HFF-Myc (cell line): ENCODE measurements at regions not wholly inside any gene's neighbourhood (a gene's known extent, or its start where the extent isn't known, plus 50 kb on each side); places are given as distances from the start of the nearest gene placed in this dataset.
"Not testable (repeated sequence)": the region's sequence is repeated elsewhere in the genome, so short reads cannot be mapped to it uniquely, and the experiment has no call there.

Experiments
- DNase-seq: peaks from one replicate; pipeline ENCODE4 v3.0.0-alpha.2; 2011; ENCODE audit warnings: low read depth; ENCODE audit errors: extremely low read depth
- H3K4me3 ChIP-seq: replicated peaks from 2 replicates; pipeline ENCODE4 v1.5.1; 2011; ENCODE audit warnings: low read depth, mild to moderate bottlenecking, control low read depth, low read length
- TF ChIP-seq, protein P1 (sequence below): IDR thresholded peaks from 2 replicates; pipeline ENCODE4 v1.5.1; 2012; ENCODE audit warnings: mild to moderate bottlenecking, low read depth, low read length, control low read depth; ENCODE audit errors: missing control alignments

DNA sequence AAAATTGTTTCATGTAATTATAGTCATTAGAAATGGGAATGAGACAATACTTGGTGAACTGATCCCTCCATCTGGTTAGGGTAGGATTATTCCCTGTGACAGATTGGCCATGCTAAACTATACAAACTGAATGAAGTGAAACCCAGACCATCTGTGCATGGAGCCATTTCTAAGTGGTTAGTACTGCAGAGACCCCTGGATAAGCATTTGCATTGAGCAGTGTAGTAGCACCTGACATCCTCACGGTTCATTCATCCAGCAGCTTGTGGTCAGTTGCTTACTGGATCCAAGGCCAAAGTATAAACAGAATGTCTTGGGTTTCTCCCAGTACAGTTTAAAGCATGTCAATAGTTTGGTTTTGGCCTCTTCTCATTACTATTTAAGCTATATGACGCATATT is 93.8 kb upstream of the ARHGAP42 start:
- H3K4me3 ChIP-seq = no peak overlapping the region
- TF ChIP-seq, protein P1, sequence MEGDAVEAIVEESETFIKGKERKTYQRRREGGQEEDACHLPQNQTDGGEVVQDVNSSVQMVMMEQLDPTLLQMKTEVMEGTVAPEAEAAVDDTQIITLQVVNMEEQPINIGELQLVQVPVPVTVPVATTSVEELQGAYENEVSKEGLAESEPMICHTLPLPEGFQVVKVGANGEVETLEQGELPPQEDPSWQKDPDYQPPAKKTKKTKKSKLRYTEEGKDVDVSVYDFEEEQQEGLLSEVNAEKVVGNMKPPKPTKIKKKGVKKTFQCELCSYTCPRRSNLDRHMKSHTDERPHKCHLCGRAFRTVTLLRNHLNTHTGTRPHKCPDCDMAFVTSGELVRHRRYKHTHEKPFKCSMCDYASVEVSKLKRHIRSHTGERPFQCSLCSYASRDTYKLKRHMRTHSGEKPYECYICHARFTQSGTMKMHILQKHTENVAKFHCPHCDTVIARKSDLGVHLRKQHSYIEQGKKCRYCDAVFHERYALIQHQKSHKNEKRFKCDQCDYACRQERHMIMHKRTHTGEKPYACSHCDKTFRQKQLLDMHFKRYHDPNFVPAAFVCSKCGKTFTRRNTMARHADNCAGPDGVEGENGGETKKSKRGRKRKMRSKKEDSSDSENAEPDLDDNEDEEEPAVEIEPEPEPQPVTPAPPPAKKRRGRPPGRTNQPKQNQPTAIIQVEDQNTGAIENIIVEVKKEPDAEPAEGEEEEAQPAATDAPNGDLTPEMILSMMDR = no peak
- DNase-seq = no peak

GRCh38 chr11:100594320-100594719 is 92.8 kb upstream of the ARHGAP42 start:
- TF ChIP-seq, protein P1 = no peak

DNA sequence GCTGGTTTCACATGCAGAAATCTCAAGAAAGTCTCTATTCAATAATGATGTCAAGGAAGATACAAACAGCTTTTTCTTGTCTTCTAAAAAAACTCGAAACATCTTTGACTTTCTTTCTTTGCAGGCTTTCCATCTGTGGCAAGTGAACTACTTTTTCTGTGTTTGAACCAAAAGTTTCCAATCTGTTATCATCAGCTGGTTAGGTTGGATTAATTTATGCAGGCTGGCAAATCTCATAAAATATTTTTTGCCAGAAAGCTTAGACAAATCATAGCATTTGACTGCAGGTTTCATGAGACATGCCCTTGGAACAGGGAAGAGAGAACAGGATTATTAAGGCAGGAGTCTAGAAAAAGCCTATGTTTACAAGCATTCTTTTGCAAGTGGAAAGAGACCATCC is 86.1 kb upstream of the ARHGAP42 start:
- TF ChIP-seq, protein P1 = no peak
- H3K4me3 ChIP-seq = no peak overlapping the region
- DNase-seq = no peak

More at GRCh38 chr11:100594320-100594719, 92.8 kb upstream of the ARHGAP42 start:
- no peak for DNase-seq
- no peak overlapping the region for H3K4me3 ChIP-seq

DNA sequence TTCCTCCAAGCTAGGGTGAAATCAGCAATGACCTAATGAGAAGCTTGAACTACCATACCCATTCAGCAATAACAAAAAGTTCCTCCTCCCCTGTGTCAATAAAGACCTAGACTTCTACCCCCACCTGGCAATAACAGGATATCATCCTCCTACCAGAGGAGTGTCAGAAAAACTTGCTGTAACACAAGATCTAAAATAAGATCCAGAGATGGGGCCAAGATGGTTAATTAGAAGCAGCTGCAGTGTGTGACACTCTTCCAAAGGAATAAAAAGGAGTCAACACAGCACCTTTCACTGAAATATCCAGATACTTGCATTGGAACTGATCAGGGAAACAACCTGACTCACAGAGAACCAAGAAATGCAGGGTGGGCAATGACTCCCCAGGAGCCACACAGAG is 84.4 kb upstream of the ARHGAP42 start:
- no peak for DNase-seq
- TF ChIP-seq, protein P1 = no peak
- no peak overlapping the region for H3K4me3 ChIP-seq

DNA sequence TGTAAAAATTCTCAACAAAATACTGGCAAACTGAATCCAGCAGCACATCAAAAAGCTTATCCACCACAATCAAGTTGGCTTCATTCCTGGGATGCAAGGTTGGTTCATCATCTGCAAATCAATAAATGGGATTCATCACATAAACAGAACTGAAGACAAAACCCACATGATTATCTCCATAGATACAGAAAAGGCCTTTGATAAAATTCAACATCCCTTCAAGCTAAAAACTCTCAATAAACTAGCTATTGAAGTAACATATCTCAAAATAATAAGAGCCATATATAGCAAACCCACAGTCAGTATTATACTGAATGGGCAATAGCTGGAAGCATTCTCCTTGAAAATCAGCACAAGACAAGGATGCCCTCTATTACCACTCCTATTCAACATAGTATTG is 79.3 kb upstream of the ARHGAP42 start:
- H3K4me3 ChIP-seq, DNase-seq: not testable (repeated sequence)

DNA sequence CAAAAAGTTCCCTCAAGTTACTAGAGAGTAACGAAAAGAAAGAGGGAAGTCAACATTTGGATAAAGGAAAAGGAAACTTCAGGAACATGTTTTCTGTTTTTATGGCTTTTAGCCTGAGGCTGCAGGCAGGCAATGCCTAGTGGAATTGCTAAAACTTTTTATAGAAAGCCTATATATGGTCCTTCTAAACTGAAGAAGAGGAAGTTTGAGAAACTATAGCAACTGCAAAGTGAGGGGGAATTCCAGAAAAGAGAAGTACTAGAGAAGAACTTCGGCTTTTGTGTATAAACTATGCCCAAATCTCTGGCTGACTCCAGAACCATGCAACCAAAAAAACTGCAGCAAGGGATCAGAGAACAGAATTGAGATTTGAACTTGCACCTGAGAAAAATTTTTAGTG is 74.3 kb upstream of the ARHGAP42 start:
- H3K4me3 ChIP-seq = no peak overlapping the region
- TF ChIP-seq, protein P1 = no peak
- no peak for DNase-seq

DNA sequence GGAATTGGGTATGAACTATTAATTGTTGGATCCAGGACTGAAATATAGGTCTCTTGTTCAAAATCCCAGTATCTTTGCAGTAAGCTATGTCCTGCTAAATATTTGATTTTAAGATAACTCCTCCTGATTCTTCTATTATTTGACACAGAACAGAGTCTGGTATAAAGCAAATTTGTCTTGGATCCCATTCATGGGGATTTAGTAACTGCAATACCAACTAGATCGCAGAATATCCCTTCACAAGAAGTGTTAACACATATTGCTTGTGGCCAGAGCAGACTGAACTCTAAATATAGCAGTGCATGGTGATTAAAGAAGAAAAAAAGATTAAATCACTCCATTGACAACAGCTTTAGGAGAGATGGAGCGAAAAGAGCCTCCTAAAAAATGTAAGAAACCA is 68.2 kb upstream of the ARHGAP42 start:
- no peak for DNase-seq
- no peak overlapping the region for H3K4me3 ChIP-seq
- TF ChIP-seq, protein P1 = no peak
